Chondrocyte (in vitro differentiated cells): ENCODE measurements at regions not wholly inside any gene's neighbourhood (a gene's known extent, or its start where the extent isn't known, plus 50 kb on each side); places are given as distances from the start of the nearest gene placed in this dataset.

ENCODE experiments used
- DNase-seq: peaks from one replicate; pipeline ENCODE4 v3.0.0; 2021; ENCODE audit warnings: mixed read lengths, low spot score
- H3K27ac Mint-ChIP-seq: one replicate; pipeline ENCODE4 v1.8.0; 2021; ENCODE audit warnings: mild to moderate bottlenecking, moderate library complexity, mixed read lengths; ENCODE audit not compliant: unreplicated experiment
- H3K27me3 Mint-ChIP-seq: 2 replicates; pipeline ENCODE4 v1.8.0; 2021; ENCODE audit warnings: low read depth, mixed read lengths
- H3K36me3 Mint-ChIP-seq: 2 replicates; pipeline ENCODE4 v1.8.0; 2021; ENCODE audit warnings: low read depth, mixed read lengths
- H3K4me1 Mint-ChIP-seq: 2 replicates; pipeline ENCODE4 v1.8.0; 2021; ENCODE audit warnings: low read depth, mild to moderate bottlenecking, mixed read lengths
- H3K4me3 Mint-ChIP-seq: one replicate; pipeline ENCODE4 v1.8.0; 2021; ENCODE audit warnings: mild to moderate bottlenecking, moderate library complexity, mixed read lengths; ENCODE audit not compliant: unreplicated experiment
- H3K9me3 Mint-ChIP-seq: 2 replicates; pipeline ENCODE4 v1.8.0; 2021; ENCODE audit warnings: low read depth, mixed read lengths
- CTCF ChIP-seq: fragments of 200-600 bp; sonication (generic); IDR thresholded peaks from 2 replicates; pipeline ENCODE4 v1.5.0; 2021; ENCODE audit warnings: antibody characterized with exemption, mild to moderate bottlenecking, moderate library complexity

- Mint-ChIP-seq H3K4me3 (no peak overlapping the region), H3K4me1 (no peaks in the 10 kb centered on the region), H3K9me3 (no peaks in the 10 kb centered on the region), H3K27ac (no peak overlapping the region), H3K27me3 (no peaks in the 10 kb centered on the region), H3K36me3 (no peaks in the 10 kb centered on the region)
- DNase-seq: no peak
- no peak for TF ChIP-seq CTCF
These were observed 217.1 kb upstream of the STS start for GRCh38 chrX:6930307-6930849.

- peaks cover 5% of the 10 kb centered on the region for H3K9me3 Mint-ChIP-seq
- no peaks in the 10 kb centered on the region for H3K27me3 Mint-ChIP-seq
- no peaks in the 10 kb centered on the region for H3K36me3 Mint-ChIP-seq
- no peak for TF ChIP-seq CTCF
- no peak overlapping the region for H3K4me3 Mint-ChIP-seq
- no peak overlapping the region for H3K27ac Mint-ChIP-seq
- no peaks in the 10 kb centered on the region for H3K4me1 Mint-ChIP-seq
- no peak for DNase-seq
These were observed 223.0 kb upstream of the STS start for GRCh38 chrX:6924443-6925077.

GRCh38 chrX:6917666-6918065 is 229.8 kb upstream of the STS start:
- Mint-ChIP-seq H3K9me3 (peaks cover 5% of the 10 kb centered on the region), H3K27me3 (no peaks in the 10 kb centered on the region), H3K27ac (no peak overlapping the region), H3K4me1 (no peaks in the 10 kb centered on the region), H3K36me3 (no peaks in the 10 kb centered on the region), H3K4me3 (no peak overlapping the region)
- DNase-seq: no peak
- TF ChIP-seq CTCF: no peak

GRCh38 chrX:6910218-6910617 is 237.3 kb upstream of the STS start:
- H3K27ac Mint-ChIP-seq: no peak overlapping the region
- H3K27me3 Mint-ChIP-seq: no peaks in the 10 kb centered on the region
- H3K4me1 Mint-ChIP-seq: no peaks in the 10 kb centered on the region
- H3K36me3 Mint-ChIP-seq: no peaks in the 10 kb centered on the region
- H3K4me3 Mint-ChIP-seq: no peak overlapping the region
- no peak for DNase-seq
- no peaks in the 10 kb centered on the region for H3K9me3 Mint-ChIP-seq
- TF ChIP-seq CTCF: no peak

GRCh38 chrX:6909396-6909795 is 238.1 kb upstream of the STS start:
- H3K36me3 Mint-ChIP-seq: no peaks in the 10 kb centered on the region
- no peak for DNase-seq
- H3K27me3 Mint-ChIP-seq: no peaks in the 10 kb centered on the region
- H3K4me1 Mint-ChIP-seq: no peaks in the 10 kb centered on the region
- no peaks in the 10 kb centered on the region for H3K9me3 Mint-ChIP-seq
- H3K4me3 Mint-ChIP-seq: no peak overlapping the region
- no peak for TF ChIP-seq CTCF
- H3K27ac Mint-ChIP-seq: no peak overlapping the region
